ENCODE measurements at regions not wholly inside any gene's neighbourhood (a gene's known extent, or its start where the extent isn't known, plus 50 kb on each side); places are given as distances from the start of the nearest gene placed in this dataset.

GRCh38 chr7:45347804-45348203 is 190.2 kb downstream of the RAMP3 start:
- no peak for TF ChIP-seq FOXP2 (optimal IDR thresholded peaks at IDR 0.05; ENCODE audit: borderline replicate concordance, extremely low read depth, extremely low read length, insufficient read depth)
- peak in 1 of 2 experiments; percentile 61; a peak in 1 of 4 replicates for TF ChIP-seq REST (IDR thresholded peaks at IDR 0.05; ENCODE audit: insufficient read depth in 1 of 2, low read depth in 2 of 2, low read length in 2 of 2)
- 0 out of 2 replicates have a peak, but pooled peaks have one; percentile 47 for TF ChIP-seq SIN3A (IDR thresholded peaks at IDR 0.05; ENCODE audit: borderline replicate concordance, insufficient read depth, low read length)
- TF ChIP-seq POLR2AphosphoS5 (IDR thresholded peaks at IDR 0.05; ENCODE audit: low read depth, low read length), result peak; percentile 34; the same call in 1 of the 2 replicates
- peak; percentile 40; the same call in 1 of the 2 replicates for TF ChIP-seq TAF1 (IDR thresholded peaks at IDR 0.05; ENCODE audit: borderline replicate concordance, insufficient read depth, low read length)

GRCh38 chr7:45349090-45349489 is 191.5 kb downstream of the RAMP3 start:
- TF ChIP-seq SIN3A (IDR thresholded peaks at IDR 0.05; ENCODE audit: borderline replicate concordance, insufficient read depth, low read length) (no peak), REST (IDR thresholded peaks at IDR 0.05; ENCODE audit: insufficient read depth in 1 of 2, low read depth in 2 of 2, low read length in 2 of 2) (peak; percentile 72 to 88), POLR2AphosphoS5 (IDR thresholded peaks at IDR 0.05; ENCODE audit: low read depth, low read length) (no peak)

GRCh38 chr7:45350896-45351295 is 193.3 kb downstream of the RAMP3 start:
- TF ChIP-seq FOXP2 (optimal IDR thresholded peaks at IDR 0.05; ENCODE audit: borderline replicate concordance, extremely low read depth, extremely low read length, insufficient read depth) (no peak), POLR2AphosphoS5 (IDR thresholded peaks at IDR 0.05; ENCODE audit: low read depth, low read length) (no peak)

GRCh38 chr7:45358287-45358686 is 200.7 kb downstream of the RAMP3 start:
- no peak for TF ChIP-seq SIN3A (IDR thresholded peaks at IDR 0.05; ENCODE audit: borderline replicate concordance, insufficient read depth, low read length)
- TF ChIP-seq FOXP2 (optimal IDR thresholded peaks at IDR 0.05; ENCODE audit: borderline replicate concordance, extremely low read depth, extremely low read length, insufficient read depth), result no peak
- no peak for TF ChIP-seq POLR2AphosphoS5 (IDR thresholded peaks at IDR 0.05; ENCODE audit: low read depth, low read length)
- no peak for TF ChIP-seq TAF1 (IDR thresholded peaks at IDR 0.05; ENCODE audit: borderline replicate concordance, insufficient read depth, low read length)
- TF ChIP-seq REST (IDR thresholded peaks at IDR 0.05; ENCODE audit: insufficient read depth in 1 of 2, low read depth in 2 of 2, low read length in 2 of 2), result no peak

- no peak for TF ChIP-seq POLR2AphosphoS5 (IDR thresholded peaks at IDR 0.05; ENCODE audit: low read depth, low read length)
- no peak for TF ChIP-seq SIN3A (IDR thresholded peaks at IDR 0.05; ENCODE audit: borderline replicate concordance, insufficient read depth, low read length)
- TF ChIP-seq FOXP2 (optimal IDR thresholded peaks at IDR 0.05; ENCODE audit: borderline replicate concordance, extremely low read depth, extremely low read length, insufficient read depth), result no peak
- no peak for TF ChIP-seq REST (IDR thresholded peaks at IDR 0.05; ENCODE audit: insufficient read depth in 1 of 2, low read depth in 2 of 2, low read length in 2 of 2)
- TF ChIP-seq TAF1 (IDR thresholded peaks at IDR 0.05; ENCODE audit: borderline replicate concordance, insufficient read depth, low read length), result no peak
Measured at GRCh38 chr7:45359250-45359649, 201.7 kb downstream of the RAMP3 start.
